ENCODE measurements at regions not wholly inside any gene's neighbourhood (a gene's known extent, or its start where the extent isn't known, plus 50 kb on each side); places are given as distances from the start of the nearest gene placed in this dataset.

GRCh38 chr3:81955878-81956277 is 194.4 kb upstream of the GBE1 start:
- TF ChIP-seq EP300 (IDR thresholded peaks at IDR 0.05; ENCODE audit: borderline replicate concordance), result no peak
- no peak for TF ChIP-seq TCF12 (IDR thresholded peaks at IDR 0.05; ENCODE audit: low read depth)
